SK-N-SH treated with all-trans-retinoic acid at 6 μM for 48 hours (cell line): ENCODE measurements at regions not wholly inside any gene's neighbourhood (a gene's known extent, or its start where the extent isn't known, plus 50 kb on each side); places are given as distances from the start of the nearest gene placed in this dataset.

ENCODE experiments used
- ATAC-seq: fragments of 200-7000 bp; cut with Tn5 transposase; 3 replicates; pipeline ENCODE4 v1.9.1; 2020; ENCODE audit warnings: mild to moderate bottlenecking, moderate library complexity
- ARNTL ChIP-seq: fragments of 450-650 bp; formaldehyde crosslinking; IDR thresholded peaks from 2 replicates; pipeline ENCODE4 v1.5.0; 2020; ENCODE audit warnings: low read depth, mild to moderate bottlenecking, moderate library complexity, borderline replicate concordance
- BACH2 ChIP-seq: fragments of 250-450 bp; sonication (Bioruptor Pico); IDR thresholded peaks from 2 replicates; pipeline ENCODE4 v1.9.0; 2021; ENCODE audit warnings: mild to moderate bottlenecking, borderline replicate concordance
- CSDC2 ChIP-seq: fragments of 250-450 bp; sonication (Bioruptor Pico); IDR thresholded peaks from 2 replicates; pipeline ENCODE4 v1.5.0; 2020; ENCODE audit warnings: mild to moderate bottlenecking, moderate library complexity
- ESRRG ChIP-seq: fragments of 250-450 bp; sonication (Bioruptor Pico); IDR thresholded peaks from 2 replicates; pipeline ENCODE4 v1.6.1; 2021; ENCODE audit warnings: mild to moderate bottlenecking
- ISL1 ChIP-seq: fragments of 250-450 bp; sonication (Bioruptor Pico); IDR thresholded peaks from 2 replicates; pipeline ENCODE4 v2.1.2; 2022; ENCODE audit warnings: mild to moderate bottlenecking, moderate library complexity
- PPARA ChIP-seq: fragments of 250-450 bp; sonication (Bioruptor Pico); IDR thresholded peaks from 2 replicates; pipeline ENCODE4 v1.5.0; 2020; ENCODE audit warnings: mild to moderate bottlenecking, borderline replicate concordance
- RARB ChIP-seq: fragments of 250-450 bp; sonication (Bioruptor Pico); IDR thresholded peaks from 2 replicates; pipeline ENCODE4 v1.8.0; 2021; ENCODE audit warnings: mild to moderate bottlenecking, moderate library complexity
- SNAI2 ChIP-seq: fragments of 250-450 bp; sonication (Bioruptor Pico); IDR thresholded peaks from 2 replicates; pipeline ENCODE4 v1.5.0; 2020; ENCODE audit warnings: mild to moderate bottlenecking, moderate library complexity
- TCF4 ChIP-seq: fragments of 250-450 bp; sonication (Bioruptor Pico); IDR thresholded peaks from 2 replicates; pipeline ENCODE4 v1.8.0; 2021; ENCODE audit warnings: mild to moderate bottlenecking, moderate library complexity, borderline replicate concordance
- TOX ChIP-seq: fragments of 250-450 bp; sonication (Bioruptor Pico); IDR thresholded peaks from 2 replicates; pipeline ENCODE4 v1.8.0; 2021; ENCODE audit warnings: mild to moderate bottlenecking, moderate library complexity, borderline replicate concordance
- ZC3H10 ChIP-seq: fragments of 250-450 bp; sonication (Bioruptor Pico); IDR thresholded peaks from 2 replicates; pipeline ENCODE4 v1.5.1; 2021; ENCODE audit warnings: mild to moderate bottlenecking, moderate library complexity
- ZFP3 ChIP-seq: fragments of 250-450 bp; sonication (Bioruptor Pico); IDR thresholded peaks from 2 replicates; pipeline ENCODE4 v1.5.0; 2020; ENCODE audit warnings: mild to moderate bottlenecking, moderate library complexity
- ZFP30 ChIP-seq: fragments of 450-650 bp; formaldehyde crosslinking; IDR thresholded peaks from 2 replicates; pipeline ENCODE4 v1.5.0; 2022; ENCODE audit warnings: mild to moderate bottlenecking, moderate library complexity
- ZNF565 ChIP-seq: fragments of 450-650 bp; formaldehyde crosslinking; conservative IDR thresholded peaks from 2 replicates; pipeline ENCODE4 v1.5.0; 2020; ENCODE audit warnings: low read depth, mild to moderate bottlenecking, moderate library complexity
- ZNF70 ChIP-seq: fragments of 450-650 bp; formaldehyde crosslinking; IDR thresholded peaks from 2 replicates; pipeline ENCODE4 v1.5.0; 2020; ENCODE audit warnings: mild to moderate bottlenecking, moderate library complexity
- ZNF8 ChIP-seq: fragments of 450-650 bp; formaldehyde crosslinking; IDR thresholded peaks from 2 replicates; pipeline ENCODE4 v1.5.0; 2020; ENCODE audit warnings: mild to moderate bottlenecking, moderate library complexity
- TF ChIP-seq, protein P1 (sequence below): fragments of 250-450 bp; sonication (Bioruptor Pico); IDR thresholded peaks from 2 replicates; pipeline ENCODE4 v1.5.0; 2020; ENCODE audit warnings: mild to moderate bottlenecking, moderate library complexity
- TF ChIP-seq, protein P2 (sequence below): fragments of 250-450 bp; sonication (Bioruptor Pico); IDR thresholded peaks from 2 replicates; pipeline ENCODE4 v1.8.0; 2020; ENCODE audit warnings: mild to moderate bottlenecking, moderate library complexity, borderline replicate concordance
- TF ChIP-seq, protein P3 (sequence below): fragments of 250-450 bp; sonication (Bioruptor Pico); IDR thresholded peaks from 2 replicates; pipeline ENCODE4 v1.8.0; 2021; ENCODE audit warnings: low read depth, mild to moderate bottlenecking, moderate library complexity, borderline replicate concordance
- TF ChIP-seq, protein P4 (sequence below): fragments of 250-450 bp; sonication (Bioruptor Pico); IDR thresholded peaks from 2 replicates; pipeline ENCODE4 v1.5.1; 2021; ENCODE audit warnings: mild to moderate bottlenecking, moderate library complexity
- TF ChIP-seq, protein P5 (sequence below): fragments of 250-450 bp; sonication (Bioruptor Pico); IDR thresholded peaks from 2 replicates; pipeline ENCODE4 v1.5.1; 2020; ENCODE audit warnings: low read depth, mild to moderate bottlenecking, moderate library complexity

DNA sequence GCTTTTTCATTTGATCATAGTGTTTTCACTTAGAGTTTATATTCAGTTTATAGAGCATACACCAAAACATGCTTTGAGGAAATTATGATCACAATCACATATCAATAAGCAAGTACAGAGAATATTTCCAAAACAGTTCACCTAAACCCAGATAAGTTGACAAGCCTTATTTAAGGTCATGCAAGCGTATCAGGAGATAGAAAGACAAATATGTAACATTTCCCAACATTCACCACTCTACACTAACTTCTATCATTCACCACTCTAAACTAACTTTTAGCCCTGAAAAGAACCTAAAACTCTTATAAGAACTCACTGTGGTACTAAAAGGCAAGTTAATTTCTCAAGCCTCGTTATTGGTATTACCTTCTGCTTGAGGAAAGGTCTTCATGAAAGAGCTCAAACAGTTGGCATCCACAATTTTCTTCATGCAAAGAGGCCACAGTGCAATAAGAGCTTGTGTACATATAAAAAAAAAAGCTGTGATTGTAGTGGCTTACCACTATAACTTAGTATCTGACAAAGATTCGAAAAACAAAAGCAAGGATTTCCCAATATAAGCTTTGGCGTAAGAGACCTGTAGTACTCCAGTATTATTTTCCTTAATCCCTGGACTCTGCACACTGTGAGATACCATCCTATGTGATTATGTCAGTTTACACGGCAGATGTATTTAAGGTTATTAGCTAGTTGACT, 903.3 kb downstream of the STIM2 start:
- no peak for ATAC-seq

DNA sequence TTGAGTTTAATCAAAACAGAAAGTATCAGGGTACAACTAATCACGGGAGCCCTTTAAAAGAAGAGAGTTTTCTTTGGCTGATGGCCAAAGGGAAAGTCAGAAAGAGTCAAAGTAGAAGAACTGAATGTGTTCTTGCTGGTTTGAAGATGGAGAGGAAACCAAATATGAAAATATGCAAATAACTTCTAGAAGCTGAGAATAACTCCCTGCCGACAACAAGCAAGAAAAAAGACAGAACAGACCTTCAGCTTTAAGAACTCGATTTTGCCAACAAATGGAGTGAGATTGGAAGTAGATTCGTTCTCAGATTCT, 903.8 kb downstream of the STIM2 start:
- ATAC-seq = no peak
- TF ChIP-seq SNAI2 (CRISPR knock-in tag) = no peak
- TF ChIP-seq BACH2 (CRISPR knock-in tag) = no peak
- TF ChIP-seq ZNF8 (CRISPR knock-in tag) = no peak
- no peak for TF ChIP-seq ZC3H10 (CRISPR knock-in tag)
- no peak for TF ChIP-seq ISL1 (CRISPR knock-in tag)
- TF ChIP-seq, protein P1, sequence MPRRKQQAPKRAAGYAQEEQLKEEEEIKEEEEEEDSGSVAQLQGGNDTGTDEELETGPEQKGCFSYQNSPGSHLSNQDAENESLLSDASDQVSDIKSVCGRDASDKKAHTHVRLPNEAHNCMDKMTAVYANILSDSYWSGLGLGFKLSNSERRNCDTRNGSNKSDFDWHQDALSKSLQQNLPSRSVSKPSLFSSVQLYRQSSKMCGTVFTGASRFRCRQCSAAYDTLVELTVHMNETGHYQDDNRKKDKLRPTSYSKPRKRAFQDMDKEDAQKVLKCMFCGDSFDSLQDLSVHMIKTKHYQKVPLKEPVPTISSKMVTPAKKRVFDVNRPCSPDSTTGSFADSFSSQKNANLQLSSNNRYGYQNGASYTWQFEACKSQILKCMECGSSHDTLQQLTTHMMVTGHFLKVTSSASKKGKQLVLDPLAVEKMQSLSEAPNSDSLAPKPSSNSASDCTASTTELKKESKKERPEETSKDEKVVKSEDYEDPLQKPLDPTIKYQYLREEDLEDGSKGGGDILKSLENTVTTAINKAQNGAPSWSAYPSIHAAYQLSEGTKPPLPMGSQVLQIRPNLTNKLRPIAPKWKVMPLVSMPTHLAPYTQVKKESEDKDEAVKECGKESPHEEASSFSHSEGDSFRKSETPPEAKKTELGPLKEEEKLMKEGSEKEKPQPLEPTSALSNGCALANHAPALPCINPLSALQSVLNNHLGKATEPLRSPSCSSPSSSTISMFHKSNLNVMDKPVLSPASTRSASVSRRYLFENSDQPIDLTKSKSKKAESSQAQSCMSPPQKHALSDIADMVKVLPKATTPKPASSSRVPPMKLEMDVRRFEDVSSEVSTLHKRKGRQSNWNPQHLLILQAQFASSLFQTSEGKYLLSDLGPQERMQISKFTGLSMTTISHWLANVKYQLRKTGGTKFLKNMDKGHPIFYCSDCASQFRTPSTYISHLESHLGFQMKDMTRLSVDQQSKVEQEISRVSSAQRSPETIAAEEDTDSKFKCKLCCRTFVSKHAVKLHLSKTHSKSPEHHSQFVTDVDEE (CRISPR knock-in tag) = no peak
- no peak for TF ChIP-seq ZFP3
- TF ChIP-seq CSDC2 = no peak
- TF ChIP-seq, protein P2, sequence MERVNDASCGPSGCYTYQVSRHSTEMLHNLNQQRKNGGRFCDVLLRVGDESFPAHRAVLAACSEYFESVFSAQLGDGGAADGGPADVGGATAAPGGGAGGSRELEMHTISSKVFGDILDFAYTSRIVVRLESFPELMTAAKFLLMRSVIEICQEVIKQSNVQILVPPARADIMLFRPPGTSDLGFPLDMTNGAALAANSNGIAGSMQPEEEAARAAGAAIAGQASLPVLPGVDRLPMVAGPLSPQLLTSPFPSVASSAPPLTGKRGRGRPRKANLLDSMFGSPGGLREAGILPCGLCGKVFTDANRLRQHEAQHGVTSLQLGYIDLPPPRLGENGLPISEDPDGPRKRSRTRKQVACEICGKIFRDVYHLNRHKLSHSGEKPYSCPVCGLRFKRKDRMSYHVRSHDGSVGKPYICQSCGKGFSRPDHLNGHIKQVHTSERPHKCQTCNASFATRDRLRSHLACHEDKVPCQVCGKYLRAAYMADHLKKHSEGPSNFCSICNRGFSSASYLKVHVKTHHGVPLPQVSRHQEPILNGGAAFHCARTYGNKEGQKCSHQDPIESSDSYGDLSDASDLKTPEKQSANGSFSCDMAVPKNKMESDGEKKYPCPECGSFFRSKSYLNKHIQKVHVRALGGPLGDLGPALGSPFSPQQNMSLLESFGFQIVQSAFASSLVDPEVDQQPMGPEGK (CRISPR knock-in tag) = no peak
- TF ChIP-seq RARB (CRISPR knock-in tag) = no peak
- TF ChIP-seq ARNTL (CRISPR knock-in tag) = no peak
- no peak for TF ChIP-seq ZNF565
- no peak for TF ChIP-seq TCF4 (CRISPR knock-in tag)
- no peak for TF ChIP-seq ZNF70 (CRISPR knock-in tag)
- no peak for TF ChIP-seq TOX (CRISPR knock-in tag)
- TF ChIP-seq, protein P3, sequence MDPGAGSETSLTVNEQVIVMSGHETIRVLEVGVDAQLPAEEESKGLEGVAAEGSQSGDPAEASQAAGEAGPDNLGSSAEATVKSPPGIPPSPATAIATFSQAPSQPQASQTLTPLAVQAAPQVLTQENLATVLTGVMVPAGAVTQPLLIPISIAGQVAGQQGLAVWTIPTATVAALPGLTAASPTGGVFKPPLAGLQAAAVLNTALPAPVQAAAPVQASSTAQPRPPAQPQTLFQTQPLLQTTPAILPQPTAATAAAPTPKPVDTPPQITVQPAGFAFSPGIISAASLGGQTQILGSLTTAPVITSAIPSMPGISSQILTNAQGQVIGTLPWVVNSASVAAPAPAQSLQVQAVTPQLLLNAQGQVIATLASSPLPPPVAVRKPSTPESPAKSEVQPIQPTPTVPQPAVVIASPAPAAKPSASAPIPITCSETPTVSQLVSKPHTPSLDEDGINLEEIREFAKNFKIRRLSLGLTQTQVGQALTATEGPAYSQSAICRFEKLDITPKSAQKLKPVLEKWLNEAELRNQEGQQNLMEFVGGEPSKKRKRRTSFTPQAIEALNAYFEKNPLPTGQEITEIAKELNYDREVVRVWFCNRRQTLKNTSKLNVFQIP (CRISPR knock-in tag) = no peak
- no peak for TF ChIP-seq PPARA (CRISPR knock-in tag)
- no peak for TF ChIP-seq ESRRG (CRISPR knock-in tag)
- TF ChIP-seq, protein P4, sequence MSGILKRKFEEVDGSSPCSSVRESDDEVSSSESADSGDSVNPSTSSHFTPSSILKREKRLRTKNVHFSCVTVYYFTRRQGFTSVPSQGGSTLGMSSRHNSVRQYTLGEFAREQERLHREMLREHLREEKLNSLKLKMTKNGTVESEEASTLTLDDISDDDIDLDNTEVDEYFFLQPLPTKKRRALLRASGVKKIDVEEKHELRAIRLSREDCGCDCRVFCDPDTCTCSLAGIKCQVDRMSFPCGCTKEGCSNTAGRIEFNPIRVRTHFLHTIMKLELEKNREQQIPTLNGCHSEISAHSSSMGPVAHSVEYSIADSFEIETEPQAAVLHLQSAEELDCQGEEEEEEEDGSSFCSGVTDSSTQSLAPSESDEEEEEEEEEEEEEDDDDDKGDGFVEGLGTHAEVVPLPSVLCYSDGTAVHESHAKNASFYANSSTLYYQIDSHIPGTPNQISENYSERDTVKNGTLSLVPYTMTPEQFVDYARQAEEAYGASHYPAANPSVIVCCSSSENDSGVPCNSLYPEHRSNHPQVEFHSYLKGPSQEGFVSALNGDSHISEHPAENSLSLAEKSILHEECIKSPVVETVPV (CRISPR knock-in tag) = no peak

More for the DNA sequence above, 903.3 kb downstream of the STIM2 start:
- TF ChIP-seq ZFP3 (no peak), ESRRG (CRISPR knock-in tag) (no peak), TCF4 (CRISPR knock-in tag) (no peak), SNAI2 (CRISPR knock-in tag) (no peak), ARNTL (CRISPR knock-in tag) (no peak), ZFP30 (CRISPR knock-in tag) (no peak)
- TF ChIP-seq, protein P4 (CRISPR knock-in tag) = no peak

DNA sequence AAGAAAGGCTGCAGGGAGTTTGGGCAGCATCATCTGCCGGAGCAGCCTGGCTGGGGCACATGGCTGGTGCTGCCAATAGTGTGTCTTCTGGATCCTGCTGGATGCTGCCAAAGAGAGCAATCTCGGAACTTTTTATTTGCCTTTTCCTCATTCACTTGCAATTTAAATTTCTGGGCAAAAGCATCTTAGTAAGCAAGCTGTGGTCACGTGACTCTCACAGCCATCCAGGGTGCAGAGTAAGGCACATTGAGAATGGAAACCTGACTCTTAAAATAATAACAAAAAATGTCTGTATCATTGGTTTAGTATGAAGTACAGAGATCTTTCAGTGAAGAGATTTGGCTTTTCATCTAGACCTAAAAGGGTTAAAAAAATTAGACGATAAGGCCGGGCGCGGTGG, 910.3 kb downstream of the STIM2 start:
- no peak for TF ChIP-seq BACH2 (CRISPR knock-in tag)
- TF ChIP-seq ZNF565 = no peak
- TF ChIP-seq, protein P3 (CRISPR knock-in tag) = no peak
- TF ChIP-seq CSDC2 = no peak
- TF ChIP-seq, protein P1 (CRISPR knock-in tag) = no peak
- TF ChIP-seq, protein P5, sequence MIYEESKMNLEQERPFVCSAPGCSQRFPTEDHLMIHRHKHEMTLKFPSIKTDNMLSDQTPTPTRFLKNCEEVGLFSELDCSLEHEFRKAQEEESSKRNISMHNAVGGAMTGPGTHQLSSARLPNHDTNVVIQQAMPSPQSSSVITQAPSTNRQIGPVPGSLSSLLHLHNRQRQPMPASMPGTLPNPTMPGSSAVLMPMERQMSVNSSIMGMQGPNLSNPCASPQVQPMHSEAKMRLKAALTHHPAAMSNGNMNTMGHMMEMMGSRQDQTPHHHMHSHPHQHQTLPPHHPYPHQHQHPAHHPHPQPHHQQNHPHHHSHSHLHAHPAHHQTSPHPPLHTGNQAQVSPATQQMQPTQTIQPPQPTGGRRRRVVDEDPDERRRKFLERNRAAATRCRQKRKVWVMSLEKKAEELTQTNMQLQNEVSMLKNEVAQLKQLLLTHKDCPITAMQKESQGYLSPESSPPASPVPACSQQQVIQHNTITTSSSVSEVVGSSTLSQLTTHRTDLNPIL (CRISPR knock-in tag) = no peak
- ATAC-seq = no peak
